ENCODE measurements at regions not wholly inside any gene's neighbourhood (a gene's known extent, or its start where the extent isn't known, plus 50 kb on each side); places are given as distances from the start of the nearest gene placed in this dataset.

DNA sequence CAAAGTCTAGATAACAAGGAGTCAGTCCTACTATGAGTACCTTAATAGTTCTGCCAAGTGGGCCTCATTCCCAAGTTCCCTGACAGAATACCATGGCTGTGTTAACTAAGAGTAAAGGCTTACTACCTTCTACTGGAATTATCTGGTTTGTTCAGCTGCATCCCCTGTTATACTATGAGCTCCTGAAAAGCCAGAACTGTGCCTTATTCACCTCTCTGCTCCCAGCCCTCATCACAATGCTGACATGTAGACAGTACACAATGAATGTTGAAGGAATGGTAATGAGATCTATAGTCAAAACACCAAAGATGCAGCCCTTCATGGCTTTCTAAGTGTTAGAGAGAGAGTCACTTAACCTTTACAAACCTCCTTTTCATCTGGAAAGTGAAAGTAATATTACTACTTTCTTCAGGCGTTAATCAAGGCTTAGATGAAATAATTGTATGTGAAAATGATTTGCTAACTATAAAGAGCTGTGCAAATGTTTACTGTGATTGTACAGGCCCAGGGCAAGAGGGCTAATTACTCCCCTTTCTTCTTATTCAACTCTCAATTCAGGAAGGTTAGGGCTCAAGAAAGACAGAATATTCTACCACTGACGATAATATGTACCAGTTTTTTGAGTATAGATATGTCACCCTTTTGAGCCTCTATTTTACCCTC is 70.3 kb upstream of the MROH9 start:
- DNase-seq: no peak

DNA sequence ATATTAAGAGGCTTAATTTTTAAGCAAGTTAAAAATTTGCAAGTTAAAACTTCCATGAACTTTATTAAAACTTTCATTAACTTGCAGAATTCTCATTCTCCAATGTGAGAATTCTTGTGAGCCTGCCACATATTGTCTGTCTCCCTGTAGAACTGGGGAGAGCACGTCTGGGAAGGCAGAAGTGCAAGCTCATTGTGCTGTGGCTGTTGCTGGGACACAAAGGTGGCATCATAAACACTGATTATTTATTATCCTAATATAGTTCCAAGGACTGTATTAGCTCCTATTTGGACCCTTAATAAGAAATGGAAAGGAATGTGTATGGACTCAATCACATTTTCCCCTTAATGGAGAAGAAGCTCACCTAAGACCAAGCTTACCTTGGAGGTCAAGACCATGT is 68.7 kb upstream of the MROH9 start:
- no peak for DNase-seq

DNA sequence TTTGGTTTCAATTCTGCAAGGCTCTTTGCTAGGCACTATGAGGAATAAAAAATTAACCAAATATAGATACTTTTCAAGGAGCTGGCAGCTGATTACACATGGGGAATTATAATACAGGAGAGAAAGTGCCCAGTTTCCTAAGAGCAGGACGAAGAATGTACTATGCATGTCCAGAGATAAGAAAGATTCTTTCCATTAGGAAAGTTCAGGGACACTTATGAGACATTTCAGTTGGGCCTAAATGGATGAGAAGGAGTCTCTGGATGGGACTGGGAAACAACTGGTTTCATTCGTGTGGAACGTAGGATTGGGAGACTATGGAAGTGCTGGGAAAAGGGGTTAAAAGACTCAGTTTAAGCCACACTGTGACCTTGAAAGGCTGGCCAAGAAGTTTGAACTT is 63.5 kb upstream of the MROH9 start:
- no peak for DNase-seq

DNA sequence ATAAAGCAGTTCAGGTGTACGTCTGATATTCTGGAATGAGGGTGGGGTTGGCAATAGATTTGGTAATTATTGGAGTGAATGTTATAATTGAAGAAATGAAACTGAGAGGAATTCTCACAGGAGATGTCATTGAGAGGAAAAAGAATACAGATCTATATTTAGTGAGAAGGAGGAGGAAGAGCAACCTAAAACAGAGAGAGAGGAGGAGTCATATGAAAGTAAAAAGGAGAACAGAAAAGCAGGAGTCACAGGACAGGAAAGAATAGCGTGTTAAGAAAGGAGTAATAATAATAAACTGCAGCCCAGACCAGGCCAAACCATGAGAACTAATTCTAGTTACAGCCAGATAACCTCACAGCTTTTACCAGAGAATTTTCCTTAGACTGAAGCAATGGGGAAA is 62.7 kb upstream of the MROH9 start:
- DNase-seq: no peak

DNA sequence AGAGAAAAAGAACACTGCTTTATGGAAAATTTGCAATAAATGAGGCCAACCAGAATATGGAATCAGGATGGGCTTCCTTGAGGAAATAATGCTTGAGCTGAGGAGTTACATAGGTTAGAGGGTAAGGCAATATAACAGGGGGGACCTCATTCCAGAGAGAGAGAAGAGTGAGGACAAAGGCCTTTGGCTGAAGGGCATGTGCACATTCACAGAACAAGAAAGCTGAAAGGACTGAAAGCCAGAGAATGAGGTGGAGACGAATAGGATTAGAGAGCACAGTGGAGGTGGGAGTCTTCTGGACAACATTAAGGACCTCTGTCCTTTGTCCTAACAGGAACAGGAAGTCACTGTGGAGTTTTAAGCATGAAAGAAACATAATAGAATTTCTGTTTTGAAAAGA is 60.7 kb upstream of the MROH9 start:
- DNase-seq: no peak

DNA sequence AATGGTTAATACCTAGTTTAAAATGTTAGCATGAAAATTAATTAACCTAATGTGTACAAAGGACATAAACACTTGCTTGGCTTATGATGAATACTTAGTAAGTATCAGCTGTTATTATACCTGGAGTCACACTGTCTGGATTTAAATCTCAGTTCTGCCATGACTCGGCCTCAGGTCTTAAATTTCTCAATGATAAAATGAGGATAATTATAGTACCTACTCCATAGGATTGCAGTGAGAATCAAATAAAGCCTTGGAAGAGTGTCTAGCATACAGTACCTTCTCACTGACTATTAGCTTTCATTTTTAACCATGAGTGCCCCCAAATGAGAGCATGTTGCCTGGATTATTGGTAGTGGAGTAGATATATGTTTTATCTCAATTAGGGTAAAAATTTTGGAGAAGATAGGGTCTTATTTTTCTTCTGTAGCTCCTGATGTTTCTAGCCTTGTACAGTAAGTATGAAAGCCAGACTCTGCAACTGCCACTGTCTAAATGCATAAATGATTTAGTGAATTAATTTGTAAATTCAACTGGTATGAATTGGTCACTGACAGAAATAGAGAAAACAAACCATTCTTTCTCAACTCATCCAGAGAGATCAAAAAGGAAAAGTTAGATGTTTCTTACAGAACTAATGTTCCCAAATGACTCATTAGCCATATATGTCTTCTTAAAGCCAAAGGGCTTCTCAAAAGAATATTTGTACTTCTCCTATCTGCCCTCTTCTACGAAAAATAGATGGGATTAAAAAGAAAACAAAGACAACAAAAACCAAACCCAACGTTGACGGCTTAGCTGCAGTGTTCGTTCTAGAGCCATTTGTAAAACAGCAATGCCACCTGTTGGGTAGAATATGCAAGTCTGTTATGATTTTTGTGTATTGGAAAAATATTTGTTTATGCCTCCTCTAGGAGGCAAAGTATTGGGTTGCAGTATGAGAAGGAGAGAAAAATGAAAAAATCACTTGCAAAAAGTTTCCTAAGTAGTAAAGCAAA is 53.8 kb upstream of the MROH9 start:
- no peak for DNase-seq

Data from NCI-H2081 treated with DMSO at 0.1 percent for 48 hours (cell line).